ENCODE measurements at regions not wholly inside any gene's neighbourhood (a gene's known extent, or its start where the extent isn't known, plus 50 kb on each side); places are given as distances from the start of the nearest gene placed in this dataset.
"Not testable (repeated sequence)": the region's sequence is repeated elsewhere in the genome, so short reads cannot be mapped to it uniquely, and the experiment has no call there.

GRCh38 chr3:157920822-157921700 lies 185.2 kb downstream of the SHOX2 start:
- DNase-seq: no peak

- DNase-seq: no peak
Observed at GRCh38 chr3:157919319-157919887, 186.8 kb downstream of the SHOX2 start.

- DNase-seq: no peak
Observed at GRCh38 chr3:157918402-157918801, 187.8 kb downstream of the SHOX2 start.

- DNase-seq: no peak
Observed at GRCh38 chr3:157916672-157917071, 189.5 kb downstream of the SHOX2 start.

GRCh38 chr3:157914882-157915281 lies 191.3 kb downstream of the SHOX2 start:
- no peak for DNase-seq

DNA sequence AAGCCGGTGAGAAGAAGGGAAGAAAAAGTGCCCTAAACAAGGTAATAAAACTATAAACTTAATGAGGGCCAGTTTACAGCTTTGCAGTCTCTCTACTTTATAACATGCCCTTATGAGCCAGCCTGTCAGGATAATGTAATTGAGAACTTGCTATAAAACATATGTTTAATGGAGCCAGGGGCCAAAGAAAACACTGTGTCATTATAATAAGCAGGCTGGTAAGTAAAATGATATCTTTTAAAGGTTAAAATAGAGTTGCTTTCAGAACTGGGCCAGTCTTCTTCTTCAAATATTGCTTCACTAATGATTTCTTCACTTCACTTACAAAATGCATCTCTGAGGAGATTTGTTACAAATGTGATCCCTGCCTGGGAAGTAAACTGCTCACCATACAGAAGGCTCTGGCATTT lies 192.5 kb downstream of the SHOX2 start:
- DNase-seq: no peak

- DNase-seq: no peak
Observed at GRCh38 chr3:157912514-157913451, 193.4 kb downstream of the SHOX2 start.

GRCh38 chr3:157906627-157907026 lies 199.6 kb downstream of the SHOX2 start:
- DNase-seq: no peak

GRCh38 chr3:157905885-157906284 lies 200.3 kb downstream of the SHOX2 start:
- DNase-seq: no peak

DNA sequence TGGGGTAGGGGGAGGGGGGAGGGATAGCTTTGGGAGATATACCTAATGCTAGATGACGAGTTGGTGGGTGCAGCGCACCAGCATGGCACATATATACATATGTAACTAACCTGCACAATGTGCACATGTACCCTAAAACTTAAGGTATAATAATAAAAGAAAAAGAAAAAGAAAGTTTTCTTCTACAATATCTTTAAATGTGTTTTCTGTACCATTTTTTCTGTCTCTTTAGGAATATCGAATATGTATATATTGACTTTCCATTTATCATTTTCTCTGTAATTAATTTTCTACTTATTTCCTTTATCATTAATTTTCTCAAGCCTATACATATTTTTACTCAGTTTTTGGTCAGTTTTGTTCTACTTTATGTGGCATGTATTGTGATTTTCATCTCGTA lies 203.5 kb downstream of the SHOX2 start:
- not testable (repeated sequence) for DNase-seq

GRCh38 chr3:157888040-157888439 lies 218.2 kb downstream of the SHOX2 start:
- no peak for DNase-seq

- DNase-seq: no peak
Observed at GRCh38 chr3:157876556-157876955, 229.7 kb downstream of the SHOX2 start.

- no peak for DNase-seq
Observed at GRCh38 chr3:157872902-157873301, 233.3 kb downstream of the SHOX2 start.

DNA sequence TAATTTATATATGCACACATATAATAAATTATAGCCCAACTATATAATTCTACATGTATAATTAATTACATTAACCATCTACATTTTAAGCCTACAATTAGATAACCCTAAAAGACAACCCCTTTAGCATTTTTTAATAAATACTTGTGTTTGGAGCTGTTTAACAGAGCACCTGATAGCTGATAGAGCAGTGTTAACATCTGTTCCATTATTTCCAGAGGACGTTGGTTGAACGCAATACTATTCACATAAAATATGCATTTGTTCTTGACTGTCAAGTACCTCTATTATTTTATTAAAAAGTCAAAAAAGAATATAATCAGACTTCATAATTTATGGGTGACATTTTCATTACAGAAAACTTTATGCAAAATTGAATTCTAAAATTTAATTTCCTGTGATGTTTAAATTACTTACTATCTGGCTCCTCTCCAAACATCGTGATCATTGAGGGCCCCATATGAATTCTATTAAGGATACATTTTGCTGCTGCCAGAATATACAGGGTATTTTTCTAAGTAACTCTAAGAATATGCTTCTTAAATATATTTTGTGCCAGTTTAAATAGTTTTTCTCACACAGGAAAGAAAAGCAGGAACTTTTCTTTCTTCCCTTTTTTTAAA lies 234.3 kb downstream of the SHOX2 start:
- no peak for DNase-seq

DNA sequence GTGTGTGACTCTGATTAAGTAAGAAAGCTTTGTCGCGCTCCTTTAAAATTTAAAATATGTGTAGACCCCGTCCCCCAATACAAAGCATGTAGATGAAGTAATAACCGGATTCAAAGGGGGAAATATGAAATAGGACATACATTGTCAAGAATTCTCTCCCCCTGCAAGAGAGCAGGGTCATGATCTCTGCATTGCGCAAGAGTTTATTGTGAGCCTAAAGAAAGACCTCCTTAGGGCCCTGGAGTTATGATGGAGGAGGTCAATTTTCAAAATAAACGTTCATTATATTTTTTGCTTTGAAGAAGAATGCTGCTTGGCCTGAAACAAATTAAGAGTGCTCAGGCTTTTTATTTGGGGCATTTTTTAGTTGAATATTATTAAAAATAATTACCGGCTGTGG lies 235.0 kb downstream of the SHOX2 start:
- no peak for DNase-seq

DNA sequence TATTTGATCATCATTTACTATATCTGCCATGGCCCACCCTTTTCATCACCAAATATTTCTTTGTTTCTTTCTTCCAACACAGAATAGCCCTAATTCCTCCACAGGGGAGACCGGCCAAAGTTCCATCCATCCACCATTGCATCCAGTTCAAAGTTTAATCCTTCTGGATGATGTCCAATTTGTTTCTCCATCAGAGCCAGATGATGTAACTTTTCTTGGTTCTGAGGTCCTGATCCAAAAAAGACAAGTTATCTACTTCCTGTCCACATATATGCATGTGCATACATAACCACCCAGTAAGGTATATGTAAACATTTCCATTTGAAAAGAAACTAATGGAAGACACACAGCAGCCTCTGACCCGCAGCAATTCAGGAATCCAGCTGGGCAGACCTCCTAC lies 237.3 kb downstream of the SHOX2 start:
- no peak for DNase-seq

GRCh38 chr3:157868196-157868595 lies 238.0 kb downstream of the SHOX2 start:
- no peak for DNase-seq

DNA sequence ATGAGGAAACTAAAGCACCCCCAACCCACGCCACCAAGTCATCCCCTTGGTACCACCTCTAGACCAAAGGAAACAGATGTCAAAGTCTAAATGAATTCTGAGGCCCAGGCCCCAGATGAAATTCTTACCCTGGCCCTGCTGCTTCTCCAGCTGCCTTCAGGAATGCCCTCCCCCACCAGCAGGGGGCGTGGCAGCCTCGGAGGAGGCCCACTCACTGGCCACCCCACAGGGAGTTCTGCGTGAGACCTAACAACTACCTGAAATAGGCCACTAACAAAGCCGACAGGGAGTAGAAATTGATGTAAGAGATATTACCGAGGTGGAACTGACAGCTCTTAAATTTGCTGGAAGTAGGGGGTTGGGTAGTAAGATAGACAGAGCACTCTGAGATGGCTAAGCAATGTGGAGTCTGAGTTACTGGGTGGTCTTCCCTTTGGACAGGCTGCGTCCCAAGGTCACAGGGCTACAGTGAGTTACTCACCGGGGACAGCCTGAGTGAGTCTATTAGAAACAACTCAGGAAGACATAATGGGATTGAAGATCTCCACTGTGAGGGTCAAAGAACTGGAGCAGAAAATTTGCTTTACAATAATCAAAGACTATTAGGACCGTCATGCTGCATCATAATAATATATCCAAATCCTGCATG lies 240.7 kb downstream of the SHOX2 start:
- peak; percentile 6 for DNase-seq

GRCh38 chr3:157861076-157861765 lies 245.0 kb downstream of the SHOX2 start:
- no peak for DNase-seq

GRCh38 chr3:157859541-157859940 lies 246.7 kb downstream of the SHOX2 start:
- no peak for DNase-seq

- DNase-seq: no peak
Observed at GRCh38 chr3:157858821-157859220, 247.4 kb downstream of the SHOX2 start.

DNA sequence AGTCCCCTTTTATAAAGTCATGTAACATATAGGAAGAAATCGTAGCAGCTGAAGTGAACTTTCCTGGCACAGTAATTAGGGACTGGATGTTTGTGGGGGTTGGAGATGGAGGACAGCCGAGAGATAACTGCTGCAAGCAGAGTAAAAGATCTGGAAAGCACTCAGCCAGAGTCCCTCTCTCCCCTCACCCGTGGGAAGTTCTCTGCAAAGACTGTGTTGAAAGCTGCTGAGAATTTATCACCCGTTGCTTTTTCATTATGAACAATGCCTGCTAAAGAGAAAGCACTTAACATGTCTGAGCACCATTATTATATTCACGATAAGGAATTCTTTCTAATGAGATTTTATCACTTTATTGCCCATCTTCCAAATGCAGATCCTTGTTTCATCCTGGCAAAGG lies 248.8 kb downstream of the SHOX2 start:
- no peak for DNase-seq

Measured in stimulated activated naive CD4-positive, alpha-beta T cell treated with Interleukin-2 at 50 U/mL for 16 hours (primary cell).